ENCODE measurements at regions not wholly inside any gene's neighbourhood (a gene's known extent, or its start where the extent isn't known, plus 50 kb on each side); places are given as distances from the start of the nearest gene placed in this dataset.
"Not testable (repeated sequence)": the region's sequence is repeated elsewhere in the genome, so short reads cannot be mapped to it uniquely, and the experiment has no call there.

DNA sequence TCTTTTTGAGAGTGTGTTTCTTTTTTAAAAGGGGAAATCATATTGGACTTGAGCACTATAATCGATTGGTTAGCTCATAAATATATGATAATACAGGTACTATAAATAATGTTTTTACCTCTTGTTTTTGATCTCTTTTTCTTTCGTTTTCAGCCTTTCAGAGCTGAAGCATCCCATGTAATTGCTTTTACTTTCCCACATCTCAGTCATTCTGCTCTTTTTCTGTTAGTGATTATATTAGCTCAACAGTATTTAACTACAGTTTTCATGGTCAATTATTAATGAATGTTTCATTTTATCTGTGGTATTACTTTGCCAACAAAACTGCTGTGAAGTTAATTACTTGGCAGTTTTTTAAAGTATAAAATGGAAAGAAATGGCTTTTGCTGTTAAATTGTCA is 811.1 kb downstream of the PRIM2 start:
- intact Hi-C loops (cut with DNase I); H3K9me3 ChIP-seq (ENCODE audit: control insufficient read depth, low read length); H3K36me3 ChIP-seq (ENCODE audit: control insufficient read depth in 1 of 2, insufficient read depth in 2 of 2, low read length in 1 of 2); H3K27ac ChIP-seq (ENCODE audit: low read depth in 1 of 2, low read length in 2 of 2); H3K4me1 ChIP-seq (ENCODE audit: control insufficient read depth in 1 of 2, insufficient read depth in 2 of 2, low read length in 2 of 2); DNase-seq; H3K4me3 ChIP-seq (ENCODE audit: low read length in 2 of 2); H3K27me3 ChIP-seq (ENCODE audit: control insufficient read depth in 1 of 2, insufficient read depth in 2 of 2, low read length in 1 of 2); ATAC-seq (ENCODE audit: low FRiP score): not testable (repeated sequence)
- 63% methylated on average over 2 of the region's 2 CpGs for WGBS, 2 donors

GRCh38 chr6:58129098-58129497 is 811.7 kb downstream of the PRIM2 start:
- WGBS, 2 donors, result 3 to 4% methylated on average over 1 of the region's 1 CpG
- H3K36me3 ChIP-seq (ENCODE audit: control insufficient read depth in 1 of 2, insufficient read depth in 2 of 2, low read length in 1 of 2); intact Hi-C loops (cut with DNase I); H3K4me3 ChIP-seq (ENCODE audit: low read length in 2 of 2); H3K9me3 ChIP-seq (ENCODE audit: control insufficient read depth, low read length); H3K4me1 ChIP-seq (ENCODE audit: control insufficient read depth in 1 of 2, insufficient read depth in 2 of 2, low read length in 2 of 2); ATAC-seq (ENCODE audit: low FRiP score); H3K27me3 ChIP-seq (ENCODE audit: control insufficient read depth in 1 of 2, insufficient read depth in 2 of 2, low read length in 1 of 2); H3K27ac ChIP-seq (ENCODE audit: low read depth in 1 of 2, low read length in 2 of 2); DNase-seq: not testable (repeated sequence)

DNA sequence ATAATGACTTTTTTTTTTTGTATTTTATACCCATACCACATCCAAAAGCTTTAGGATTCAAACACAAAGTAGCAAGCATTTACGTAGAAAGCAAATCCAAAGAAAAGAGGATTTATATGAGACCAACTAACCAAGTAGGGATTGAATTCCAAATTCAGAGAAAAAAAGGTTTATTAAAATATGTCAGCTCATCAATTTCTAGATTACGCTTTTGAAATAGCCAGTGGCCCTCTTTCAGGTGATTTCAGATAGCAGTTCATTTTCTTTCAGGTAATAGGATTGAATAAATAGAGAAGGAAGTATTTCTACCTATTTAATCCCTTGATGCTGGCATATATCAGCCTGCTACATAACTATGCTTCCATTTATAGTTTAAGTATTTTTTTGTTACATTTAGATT is 822.3 kb downstream of the PRIM2 start:
- H3K9me3 ChIP-seq (ENCODE audit: control insufficient read depth, low read length); DNase-seq; H3K27me3 ChIP-seq (ENCODE audit: control insufficient read depth in 1 of 2, insufficient read depth in 2 of 2, low read length in 1 of 2); ATAC-seq (ENCODE audit: low FRiP score); intact Hi-C loops (cut with DNase I); H3K36me3 ChIP-seq (ENCODE audit: control insufficient read depth in 1 of 2, insufficient read depth in 2 of 2, low read length in 1 of 2); H3K4me3 ChIP-seq (ENCODE audit: low read length in 2 of 2); H3K4me1 ChIP-seq (ENCODE audit: control insufficient read depth in 1 of 2, insufficient read depth in 2 of 2, low read length in 2 of 2); H3K27ac ChIP-seq (ENCODE audit: low read depth in 1 of 2, low read length in 2 of 2): not testable (repeated sequence)
- WGBS, 2 donors, result 82 to 83% methylated on average over 2 of the region's 2 CpGs

DNA sequence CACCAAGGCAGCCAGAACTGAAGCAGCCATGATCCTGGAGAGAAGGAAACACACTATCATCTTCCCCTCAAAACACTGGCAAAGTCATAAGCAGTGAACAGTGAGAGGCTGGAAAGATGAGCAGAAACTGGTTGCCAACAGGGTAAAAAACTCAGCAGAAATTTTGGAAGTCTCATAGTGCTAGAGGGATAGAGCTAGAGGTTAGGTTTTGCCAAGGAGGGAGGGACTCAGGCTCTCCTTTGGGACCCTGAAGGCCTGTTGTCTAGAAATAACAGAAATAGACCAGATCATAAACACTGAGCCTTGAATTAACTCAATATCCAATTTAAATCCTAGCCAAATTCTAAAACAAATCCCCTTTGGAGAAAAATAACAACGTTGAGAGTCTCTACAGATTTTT is 853.6 kb downstream of the PRIM2 start:
- DNase-seq; H3K9me3 ChIP-seq (ENCODE audit: control insufficient read depth, low read length); intact Hi-C loops (cut with DNase I); H3K27me3 ChIP-seq (ENCODE audit: control insufficient read depth in 1 of 2, insufficient read depth in 2 of 2, low read length in 1 of 2); ATAC-seq (ENCODE audit: low FRiP score); H3K4me1 ChIP-seq (ENCODE audit: control insufficient read depth in 1 of 2, insufficient read depth in 2 of 2, low read length in 2 of 2); H3K27ac ChIP-seq (ENCODE audit: low read depth in 1 of 2, low read length in 2 of 2); H3K4me3 ChIP-seq (ENCODE audit: low read length in 2 of 2); H3K36me3 ChIP-seq (ENCODE audit: control insufficient read depth in 1 of 2, insufficient read depth in 2 of 2, low read length in 1 of 2): not testable (repeated sequence)
- 63 to 69% methylated on average over 1 of the region's 1 CpG for WGBS, 2 donors

GRCh38 chr6:58181557-58182065 is 864.2 kb downstream of the PRIM2 start:
- 52 to 60% methylated on average over 2 of the region's 2 CpGs for WGBS, 2 donors
- not testable (repeated sequence) for H3K4me3 ChIP-seq (ENCODE audit: low read length in 2 of 2); H3K36me3 ChIP-seq (ENCODE audit: control insufficient read depth in 1 of 2, insufficient read depth in 2 of 2, low read length in 1 of 2)

GRCh38 chr6:58185300-58185699 is 867.9 kb downstream of the PRIM2 start:
- H3K4me1 ChIP-seq (ENCODE audit: control insufficient read depth in 1 of 2, insufficient read depth in 2 of 2, low read length in 2 of 2); H3K27me3 ChIP-seq (ENCODE audit: control insufficient read depth in 1 of 2, insufficient read depth in 2 of 2, low read length in 1 of 2); DNase-seq; ATAC-seq (ENCODE audit: low FRiP score); H3K36me3 ChIP-seq (ENCODE audit: control insufficient read depth in 1 of 2, insufficient read depth in 2 of 2, low read length in 1 of 2); H3K9me3 ChIP-seq (ENCODE audit: control insufficient read depth, low read length); H3K27ac ChIP-seq (ENCODE audit: low read depth in 1 of 2, low read length in 2 of 2); H3K4me3 ChIP-seq (ENCODE audit: low read length in 2 of 2); intact Hi-C loops (cut with DNase I): not testable (repeated sequence)
- WGBS, 2 donors, result 79 to 87% methylated on average over 3 to 4 of the region's 4 CpGs

More at GRCh38 chr6:58181557-58182065, 864.2 kb downstream of the PRIM2 start:
- intact Hi-C loops (cut with DNase I); H3K9me3 ChIP-seq (ENCODE audit: control insufficient read depth, low read length); H3K27ac ChIP-seq (ENCODE audit: low read depth in 1 of 2, low read length in 2 of 2); H3K4me1 ChIP-seq (ENCODE audit: control insufficient read depth in 1 of 2, insufficient read depth in 2 of 2, low read length in 2 of 2); ATAC-seq (ENCODE audit: low FRiP score); H3K27me3 ChIP-seq (ENCODE audit: control insufficient read depth in 1 of 2, insufficient read depth in 2 of 2, low read length in 1 of 2); DNase-seq: not testable (repeated sequence)

DNA sequence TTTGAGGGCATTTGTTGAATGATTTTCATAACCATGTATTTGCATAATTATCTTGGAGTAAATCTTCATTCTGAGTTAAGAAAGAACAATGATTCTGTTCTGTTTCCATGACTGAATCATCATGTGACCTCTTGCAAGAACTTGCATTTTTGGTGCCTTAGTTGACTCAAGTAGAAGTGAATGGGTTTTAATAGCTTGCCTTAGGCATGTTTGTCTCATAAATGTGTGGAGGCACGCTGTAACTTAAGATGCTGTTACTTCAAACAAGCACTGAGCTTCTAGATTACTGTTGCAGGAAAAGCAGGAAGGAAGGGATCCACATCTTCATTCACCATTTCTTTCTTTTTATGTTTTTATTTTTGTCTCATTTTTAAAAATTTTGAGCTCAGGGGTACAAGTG is 875.8 kb downstream of the PRIM2 start:
- WGBS, 2 donors, result 48 to 50% methylated on average over 1 of the region's 1 CpG
- DNase-seq, result not testable (repeated sequence)

GRCh38 chr6:58198301-58198700 is 880.9 kb downstream of the PRIM2 start:
- 39 to 42% methylated on average over 5 of the region's 5 CpGs for WGBS, 2 donors

More for the DNA sequence above, 875.8 kb downstream of the PRIM2 start:
- H3K4me3 ChIP-seq (ENCODE audit: low read length in 2 of 2); H3K27ac ChIP-seq (ENCODE audit: low read depth in 1 of 2, low read length in 2 of 2); H3K9me3 ChIP-seq (ENCODE audit: control insufficient read depth, low read length); H3K4me1 ChIP-seq (ENCODE audit: control insufficient read depth in 1 of 2, insufficient read depth in 2 of 2, low read length in 2 of 2); H3K36me3 ChIP-seq (ENCODE audit: control insufficient read depth in 1 of 2, insufficient read depth in 2 of 2, low read length in 1 of 2); intact Hi-C loops (cut with DNase I); ATAC-seq (ENCODE audit: low FRiP score); H3K27me3 ChIP-seq (ENCODE audit: control insufficient read depth in 1 of 2, insufficient read depth in 2 of 2, low read length in 1 of 2): not testable (repeated sequence)

GRCh38 chr6:58237124-58237523 is 919.7 kb downstream of the PRIM2 start:
- H3K27me3 ChIP-seq (ENCODE audit: control insufficient read depth in 1 of 2, insufficient read depth in 2 of 2, low read length in 1 of 2); H3K36me3 ChIP-seq (ENCODE audit: control insufficient read depth in 1 of 2, insufficient read depth in 2 of 2, low read length in 1 of 2); intact Hi-C loops (cut with DNase I); DNase-seq; H3K9me3 ChIP-seq (ENCODE audit: control insufficient read depth, low read length); H3K27ac ChIP-seq (ENCODE audit: low read depth in 1 of 2, low read length in 2 of 2); H3K4me3 ChIP-seq (ENCODE audit: low read length in 2 of 2); ATAC-seq (ENCODE audit: low FRiP score); H3K4me1 ChIP-seq (ENCODE audit: control insufficient read depth in 1 of 2, insufficient read depth in 2 of 2, low read length in 2 of 2): not testable (repeated sequence)
- 94 to 100% methylated on average over 1 of the region's 1 CpG for WGBS, 2 donors

More at GRCh38 chr6:58198301-58198700, 880.9 kb downstream of the PRIM2 start:
- no peaks in the 10 kb centered on the region for H3K4me1 ChIP-seq (ENCODE audit: control insufficient read depth in 1 of 2, insufficient read depth in 2 of 2, low read length in 2 of 2)
- intact Hi-C loops (cut with DNase I), result no loop called here
- no peaks in the 10 kb centered on the region for H3K27me3 ChIP-seq (ENCODE audit: control insufficient read depth in 1 of 2, insufficient read depth in 2 of 2, low read length in 1 of 2)
- H3K9me3 ChIP-seq (ENCODE audit: control insufficient read depth, low read length), result no peaks in the 10 kb centered on the region
- no peak overlapping the region for H3K27ac ChIP-seq (ENCODE audit: low read depth in 1 of 2, low read length in 2 of 2)
- H3K36me3 ChIP-seq (ENCODE audit: control insufficient read depth in 1 of 2, insufficient read depth in 2 of 2, low read length in 1 of 2), result no peaks in the 10 kb centered on the region
- DNase-seq (no peak), ATAC-seq (ENCODE audit: low FRiP score) (no peak)
- no peak overlapping the region for H3K4me3 ChIP-seq (ENCODE audit: low read length in 2 of 2)
